ENCODE measurements at regions not wholly inside any gene's neighbourhood (a gene's known extent, or its start where the extent isn't known, plus 50 kb on each side); places are given as distances from the start of the nearest gene placed in this dataset.

- TF ChIP-seq CTCF (IDR thresholded peaks at IDR 0.05; ENCODE audit: unreplicated experiment) = no peak
- no peak overlapping the region for H3K4me3 Mint-ChIP-seq (ENCODE audit: unreplicated experiment)
- H3K36me3 Mint-ChIP-seq (ENCODE audit: insufficient read depth, unreplicated experiment) = no peaks in the 10 kb centered on the region
- H3K27me3 Mint-ChIP-seq (ENCODE audit: insufficient read depth, unreplicated experiment) = no peaks in the 10 kb centered on the region
- peaks cover 24% of the 10 kb centered on the region for H3K9me3 Mint-ChIP-seq (ENCODE audit: unreplicated experiment)
- ChIA-PET POLR2A (no interaction called here), CTCF (no interaction called here)
- H3K4me1 Mint-ChIP-seq (ENCODE audit: insufficient read depth, unreplicated experiment) = no peaks in the 10 kb centered on the region
- no peak overlapping the region for H3K27ac Mint-ChIP-seq (ENCODE audit: low read depth, unreplicated experiment)
- no TSS peak for BruUV-seq (replicated peaks)
- DNase-seq (ENCODE audit: unreplicated experiment) = no peak
- intact Hi-C loops (cut with micrococcal nuclease) = no loop called here
Observed at GRCh38 chr12:93954166-93955112, 193.9 kb upstream of the PLXNC1 start.

GRCh38 chr12:93956551-93956950 is 191.8 kb upstream of the PLXNC1 start:
- Mint-ChIP-seq H3K4me3 (ENCODE audit: unreplicated experiment) (no peak overlapping the region), H3K4me1 (ENCODE audit: insufficient read depth, unreplicated experiment) (no peaks in the 10 kb centered on the region), H3K27ac (ENCODE audit: low read depth, unreplicated experiment) (no peak overlapping the region), H3K27me3 (ENCODE audit: insufficient read depth, unreplicated experiment) (no peaks in the 10 kb centered on the region), H3K36me3 (ENCODE audit: insufficient read depth, unreplicated experiment) (no peaks in the 10 kb centered on the region), H3K9me3 (ENCODE audit: unreplicated experiment) (peaks cover 18% of the 10 kb centered on the region)
- ChIA-PET CTCF (no interaction called here), POLR2A (interaction anchor here (0.5 to 1.2 kb wide), 2 partner anchors 26 to 419 kb away, joined by 3 to 5 read pairs; no protein-coding TSS in a partner anchor)
- intact Hi-C loops (cut with micrococcal nuclease) = no loop called here
- no TSS peak for BruUV-seq (replicated peaks)
- TF ChIP-seq CTCF (IDR thresholded peaks at IDR 0.05; ENCODE audit: unreplicated experiment) = no peak
- DNase-seq (ENCODE audit: unreplicated experiment) = no peak

GRCh38 chr12:93957168-93957567 is 191.2 kb upstream of the PLXNC1 start:
- no TSS peak for BruUV-seq (replicated peaks)
- Mint-ChIP-seq H3K27me3 (ENCODE audit: insufficient read depth, unreplicated experiment) (no peaks in the 10 kb centered on the region), H3K4me1 (ENCODE audit: insufficient read depth, unreplicated experiment) (no peaks in the 10 kb centered on the region), H3K36me3 (ENCODE audit: insufficient read depth, unreplicated experiment) (no peaks in the 10 kb centered on the region), H3K27ac (ENCODE audit: low read depth, unreplicated experiment) (no peak overlapping the region), H3K9me3 (ENCODE audit: unreplicated experiment) (peaks cover 18% of the 10 kb centered on the region), H3K4me3 (ENCODE audit: unreplicated experiment) (no peak overlapping the region)
- DNase-seq (ENCODE audit: unreplicated experiment) = no peak
- CTCF ChIA-PET = interaction anchor here (0.6 kb wide), 1 partner anchor 114 kb away, joined by 5 read pairs; no protein-coding TSS in a partner anchor
- TF ChIP-seq CTCF (IDR thresholded peaks at IDR 0.05; ENCODE audit: unreplicated experiment) = no peak
- intact Hi-C loops (cut with micrococcal nuclease) = no loop called here
- POLR2A ChIA-PET = interaction anchor here (0.5 to 1.2 kb wide), 2 partner anchors 25 to 419 kb away, joined by 3 to 5 read pairs; no protein-coding TSS in a partner anchor

GRCh38 chr12:93957870-93958269 is 190.5 kb upstream of the PLXNC1 start:
- H3K27ac Mint-ChIP-seq (ENCODE audit: low read depth, unreplicated experiment) = no peak overlapping the region
- H3K9me3 Mint-ChIP-seq (ENCODE audit: unreplicated experiment) = peaks cover 24% of the 10 kb centered on the region
- ChIA-PET POLR2A (interaction anchor here (0.6 kb wide), 1 partner anchor 32 kb away, joined by 3 read pairs; no protein-coding TSS in a partner anchor), CTCF (interaction anchor here (0.6 kb wide), 1 partner anchor 113 kb away, joined by 5 read pairs; no protein-coding TSS in a partner anchor)
- H3K4me1 Mint-ChIP-seq (ENCODE audit: insufficient read depth, unreplicated experiment) = no peaks in the 10 kb centered on the region
- DNase-seq (ENCODE audit: unreplicated experiment) = no peak
- no peaks in the 10 kb centered on the region for H3K27me3 Mint-ChIP-seq (ENCODE audit: insufficient read depth, unreplicated experiment)
- no TSS peak for BruUV-seq (replicated peaks)
- no peaks in the 10 kb centered on the region for H3K36me3 Mint-ChIP-seq (ENCODE audit: insufficient read depth, unreplicated experiment)
- no peak for TF ChIP-seq CTCF (IDR thresholded peaks at IDR 0.05; ENCODE audit: unreplicated experiment)
- no peak overlapping the region for H3K4me3 Mint-ChIP-seq (ENCODE audit: unreplicated experiment)
- intact Hi-C loops (cut with micrococcal nuclease) = no loop called here

Measured in MCF 10A (cell line).